Breast epithelium (tissue), 3 donors: ENCODE measurements at regions not wholly inside any gene's neighbourhood (a gene's known extent, or its start where the extent isn't known, plus 50 kb on each side); places are given as distances from the start of the nearest gene placed in this dataset.

Experiments
- CTCF ChIP-seq, 3 donors: fragments of 450-650 bp; IDR thresholded peaks; one replicate each; pipeline ENCODE4 v1.5.1; 2016 to 2017; ENCODE audit warnings: antibody characterized with exemption in 3 of 3, mild to moderate bottlenecking in 3 of 3, moderate library complexity in 3 of 3
- POLR2A ChIP-seq: fragments of 450-650 bp; IDR thresholded peaks from one replicate; pipeline ENCODE4 v1.6.1; 2016; ENCODE audit warnings: antibody characterized with exemption, mild to moderate bottlenecking, moderate library complexity

DNA sequence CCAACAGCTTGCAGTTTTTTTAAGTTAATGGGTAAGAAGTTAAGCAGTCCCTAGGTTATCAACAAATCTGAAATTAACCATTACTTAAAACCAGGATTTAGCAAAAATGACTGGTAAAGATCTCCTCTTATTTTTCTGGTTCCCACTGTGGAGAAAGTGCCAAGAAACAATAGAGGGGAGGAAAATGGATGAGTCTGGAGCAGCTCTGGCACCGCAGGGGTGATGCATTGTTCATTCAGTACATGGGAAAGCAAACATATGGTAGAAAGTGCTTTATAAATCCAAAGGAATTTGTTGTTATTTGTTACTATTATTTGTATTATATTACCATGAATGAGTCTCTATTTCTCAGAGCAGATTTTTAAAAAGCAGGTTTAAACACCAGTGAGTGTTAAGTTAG is 92.2 kb downstream of the DYRK2 start:
- TF ChIP-seq CTCF (IDR thresholded peaks at IDR 0.05): no peak
- TF ChIP-seq POLR2A: no peak
